Lung (tissue), 11 donors: ENCODE measurements at regions not wholly inside any gene's neighbourhood (a gene's known extent, or its start where the extent isn't known, plus 50 kb on each side); places are given as distances from the start of the nearest gene placed in this dataset.
A peak's percentile ranks its signal among the peaks of the same experiment; 100 is the strongest.

Experiments used
- ATAC-seq: fragments of 200-7000 bp; cut with Tn5 transposase; one replicate; pipeline ENCODE4 v1.9.1; 2020; ENCODE audit warnings: moderate number of reproducible peaks; ENCODE audit not compliant: insufficient read depth, low FRiP score
- DNase-seq, 3 donors: peaks; one replicate each; pipeline ENCODE4 v3.0.0-alpha.2; 2013 to 2017
- H3K27ac ChIP-seq, 2 donors: one replicate each; pipeline ENCODE4 v1.5.1; 2013; ENCODE audit warnings: mild to moderate bottlenecking in 2 of 2, moderate library complexity in 2 of 2, control low read depth in 1 of 2, inconsistent platforms in 1 of 2, low read depth in 1 of 2, low read length in 1 of 2
- H3K27me3 ChIP-seq, 3 donors: one replicate each; pipeline ENCODE4 v1.5.1; 2013; ENCODE audit warnings: low read length in 2 of 3; ENCODE audit not compliant: control insufficient read depth in 3 of 3, insufficient read depth in 3 of 3
- H3K36me3 ChIP-seq, 4 donors: one replicate each; pipeline ENCODE4 v1.5.1; 2013; ENCODE audit warnings: low read length in 4 of 4, mild to moderate bottlenecking in 1 of 4, moderate library complexity in 1 of 4; ENCODE audit not compliant: control insufficient read depth in 4 of 4, insufficient read depth in 4 of 4
- H3K4me1 ChIP-seq, 5 donors: one replicate each; pipeline ENCODE4 v1.5.1; 2013; ENCODE audit warnings: low read length in 5 of 5, mild to moderate bottlenecking in 2 of 5, moderate library complexity in 1 of 5; ENCODE audit not compliant: control insufficient read depth in 5 of 5, insufficient read depth in 5 of 5
- H3K4me3 ChIP-seq: one replicate; pipeline ENCODE4 v1.5.1; 2013; ENCODE audit warnings: mild to moderate bottlenecking, control low read depth, moderate library complexity
- H3K9ac ChIP-seq, 2 donors: one replicate each; pipeline ENCODE4 v1.5.1; 2013; ENCODE audit warnings: low read length in 2 of 2, control low read depth in 1 of 2; ENCODE audit not compliant: insufficient read depth in 1 of 2
- H3K9me3 ChIP-seq, 4 donors: one replicate each; pipeline ENCODE4 v1.5.1; 2013; ENCODE audit warnings: low read length in 3 of 4, mild to moderate bottlenecking in 1 of 4, moderate library complexity in 1 of 4; ENCODE audit not compliant: control insufficient read depth in 4 of 4, insufficient read depth in 3 of 4
- CTCF ChIP-seq: IDR thresholded peaks from 2 replicates; pipeline ENCODE4 v1.5.1; 2012; ENCODE audit warnings: mild to moderate bottlenecking; ENCODE audit errors: control extremely low read depth, extremely low read depth
- WGBS, 2 donors: extraction: QIAGEN DNeasy Blood & Tissue Kit; methylation state at CpG; one replicate each; pipeline ENCODE4 v1.1.7; 2013; 5-methylcytosine and 5-hydroxymethylcytosine counted together
- donor health status: control.
- donor health status: control.
- donor health status: Bipolar disorder and iron deficiency.
- donor health status: healthy.
- donor health status: DM: yes; HTN: yes; CAD: no.

DNA sequence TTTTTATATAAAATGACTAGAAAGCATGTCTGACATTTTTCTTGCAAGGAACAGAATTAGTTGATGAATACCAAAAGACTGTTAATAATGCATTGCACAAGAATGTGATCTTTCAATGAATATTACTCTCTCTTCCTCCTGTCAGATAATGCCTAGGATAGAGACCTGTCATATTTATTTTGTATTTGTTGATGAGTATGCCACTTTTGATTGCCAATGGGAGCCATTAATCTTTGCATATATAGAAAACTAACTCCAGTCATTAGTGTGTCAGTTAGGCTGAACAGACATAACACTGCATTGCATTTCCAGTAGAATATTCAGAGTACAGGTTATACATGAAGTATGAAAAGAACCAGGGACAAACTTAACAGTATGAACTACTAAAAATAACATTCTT, 1125.3 kb downstream of the LRFN5 start:
- no peak overlapping the region for H3K27ac ChIP-seq
- no peak for TF ChIP-seq CTCF

DNA sequence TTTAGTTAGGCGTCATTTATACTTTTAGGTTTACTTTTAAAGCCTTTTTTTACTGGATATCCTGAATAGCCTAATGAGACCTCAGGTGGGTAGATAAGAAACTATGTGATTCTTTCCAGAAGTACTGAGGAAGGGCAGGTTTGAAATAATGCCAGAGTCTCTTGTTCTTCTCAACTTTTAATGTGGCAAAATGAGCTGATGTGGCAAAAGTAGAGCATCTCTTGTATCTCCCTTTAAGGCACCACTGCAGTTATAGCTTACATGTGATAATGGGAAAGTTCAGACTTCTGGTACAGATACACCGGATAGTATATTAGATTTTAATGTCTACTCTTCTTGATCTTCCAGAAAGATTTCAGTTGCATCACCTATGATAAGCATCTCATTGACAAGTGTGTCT, 1124.8 kb downstream of the LRFN5 start:
- no peak for TF ChIP-seq CTCF
- Histone ChIP-seq H3K27ac (no peak overlapping the region), H3K4me3 (no peak overlapping the region), H3K36me3 (no peaks in the 10 kb centered on the region), H3K9ac (no peak overlapping the region), H3K9me3 (no peaks in the 10 kb centered on the region), H3K27me3 (no peaks in the 10 kb centered on the region), H3K4me1 (no peaks in the 10 kb centered on the region)
- WGBS, 2 donors: 91 to 92% methylated on average over 2 of the region's 2 CpGs
- DNase-seq (no peak), ATAC-seq (no peak)

More for the DNA sequence above, 1125.3 kb downstream of the LRFN5 start:
- ATAC-seq (no peak), DNase-seq (no peak)
- Histone ChIP-seq H3K36me3 (no peaks in the 10 kb centered on the region), H3K9me3 (no peaks in the 10 kb centered on the region), H3K4me1 (no peaks in the 10 kb centered on the region), H3K27me3 (no peaks in the 10 kb centered on the region), H3K9ac (no peak overlapping the region), H3K4me3 (no peak overlapping the region)

- H3K27ac ChIP-seq: no peak overlapping the region
- H3K4me1 ChIP-seq: no peaks in the 10 kb centered on the region
- 79 to 82% methylated on average over 2 of the region's 2 CpGs for WGBS, 2 donors
- no peak for TF ChIP-seq CTCF
- ATAC-seq: no peak
- no peaks in the 10 kb centered on the region for H3K27me3 ChIP-seq
- H3K4me3 ChIP-seq: no peak overlapping the region
- DNase-seq: peak in 2 of 3 donors; percentile 50 to 57
- H3K9ac ChIP-seq: no peak overlapping the region
- no peaks in the 10 kb centered on the region for H3K36me3 ChIP-seq
- no peaks in the 10 kb centered on the region for H3K9me3 ChIP-seq
These were observed 1123.0 kb downstream of the LRFN5 start for GRCh38 chr14:42729681-42730080.

DNA sequence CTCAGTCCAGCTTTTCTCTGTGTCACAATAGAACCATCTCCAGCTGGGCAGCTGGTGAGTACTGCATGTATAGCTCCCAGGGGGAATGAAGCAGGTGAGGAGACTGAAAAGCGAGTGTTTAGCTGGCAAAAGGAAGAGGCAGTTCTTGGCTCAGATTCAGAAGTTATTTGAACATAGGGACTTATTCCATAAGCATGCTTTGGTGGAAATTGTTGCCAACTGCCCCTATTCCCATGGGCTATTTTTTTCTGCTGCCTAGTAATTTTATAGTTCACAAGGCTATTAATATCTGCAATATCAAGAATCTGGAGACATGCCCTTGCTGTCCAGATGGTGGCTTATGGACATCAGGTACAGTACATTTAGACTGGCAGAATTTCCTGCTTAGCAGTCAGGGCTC, 1112.7 kb downstream of the LRFN5 start:
- DNase-seq (no peak), ATAC-seq (no peak)
- Histone ChIP-seq H3K36me3 (no peaks in the 10 kb centered on the region), H3K27me3 (no peaks in the 10 kb centered on the region), H3K4me1 (no peaks in the 10 kb centered on the region), H3K9me3 (no peaks in the 10 kb centered on the region), H3K27ac (no peak overlapping the region), H3K9ac (no peak overlapping the region), H3K4me3 (no peak overlapping the region)
- no peak for TF ChIP-seq CTCF
- WGBS, 2 donors: 61 to 80% methylated on average over 1 of the region's 1 CpG
